ENCODE measurements at regions not wholly inside any gene's neighbourhood (a gene's known extent, or its start where the extent isn't known, plus 50 kb on each side); places are given as distances from the start of the nearest gene placed in this dataset.

DNA sequence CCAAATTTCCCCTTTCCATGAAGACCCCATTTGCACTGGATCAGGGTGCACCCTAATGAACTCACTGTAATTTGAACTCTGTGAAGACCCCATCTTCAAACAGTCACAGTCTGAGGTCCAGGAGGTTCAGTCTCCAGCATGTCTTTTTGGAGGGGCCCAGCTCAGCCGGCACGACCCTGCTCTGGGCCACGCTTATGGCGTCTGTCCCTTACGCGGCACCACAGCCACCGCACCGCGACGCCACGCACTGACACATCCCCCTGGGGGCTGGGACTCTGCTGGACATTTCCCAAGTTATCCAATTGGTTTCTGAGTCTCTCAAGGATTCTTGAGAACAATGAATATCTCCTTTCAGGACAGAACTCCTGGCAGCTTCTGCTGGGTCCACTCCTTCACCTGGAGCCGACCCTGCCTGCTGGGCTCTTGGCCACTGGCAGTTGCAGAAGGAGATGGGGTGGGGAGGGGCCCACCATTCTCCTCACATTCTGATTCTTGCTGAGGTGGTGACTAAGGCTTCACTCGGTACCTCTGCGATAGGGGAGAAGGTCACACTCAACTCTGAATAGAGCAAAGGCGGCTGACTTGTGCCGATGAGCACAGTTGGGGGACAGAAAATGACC lies 124.0 kb downstream of the RTP5 start:
- H3K36me3 ChIP-seq: peaks cover 0 to 91% (median 60%) of the 10 kb centered on the region in 11 experiments; a peak in 17 of 22 replicates
- no peaks in the 10 kb centered on the region for H3K27me3 ChIP-seq
- H3K9ac ChIP-seq: no peak overlapping the region
- no peak overlapping the region for H3K4me3 ChIP-seq
- H3K4me1 ChIP-seq: peaks cover 0 to 9% (median 0%) of the 10 kb centered on the region in 10 experiments; a peak in 1 of 20 replicates
- H4K20me1 ChIP-seq: peaks cover 0 to 10% (median 0%) of the 10 kb centered on the region in 11 experiments; a peak in 4 of 22 replicates
- no peak overlapping the region for H3K27ac ChIP-seq
- no peak overlapping the region for H3K4me2 ChIP-seq
- peaks cover 2 to 9% (median 6%) of the 10 kb centered on the region in 11 experiments; a peak in 9 of 22 replicates for H3K9me3 ChIP-seq (replicated peaks in 1 of 11)
- no peak for TF ChIP-seq Cebpa-rat (IDR thresholded peaks at IDR 0.05)

DNA sequence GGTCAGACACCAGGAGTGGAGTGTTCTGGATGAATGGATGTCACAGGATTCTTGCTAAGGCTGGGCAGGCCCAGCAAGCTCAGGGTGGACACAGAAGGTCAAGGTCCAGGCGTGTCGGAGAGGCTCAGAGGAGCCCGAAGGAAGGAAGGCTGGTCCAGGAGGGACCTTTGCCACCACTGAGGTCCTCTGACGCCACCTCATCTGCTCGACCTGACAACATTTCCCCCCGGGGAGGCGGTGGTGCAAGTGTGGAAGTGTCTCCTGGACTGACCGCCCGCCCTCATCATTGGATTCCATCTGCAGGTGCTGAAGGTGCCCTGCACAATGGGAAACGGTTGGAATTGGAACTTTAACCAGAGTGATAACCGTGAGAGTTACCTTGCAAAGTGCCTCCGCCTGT lies 124.6 kb downstream of the RTP5 start:
- Histone ChIP-seq H3K4me3 (no peak overlapping the region), H3K36me3 (peaks cover 0 to 85% (median 59%) of the 10 kb centered on the region in 11 experiments; a peak in 17 of 22 replicates), H4K20me1 (peaks cover 0 to 10% (median 0%) of the 10 kb centered on the region in 11 experiments; a peak in 4 of 22 replicates), H3K9me3 (replicated peaks in 1 of 11) (peaks cover 0 to 8% (median 4%) of the 10 kb centered on the region in 11 experiments; a peak in 7 of 22 replicates), H3K27ac (no peak overlapping the region), H3K27me3 (no peaks in the 10 kb centered on the region), H3K4me2 (no peak overlapping the region), H3K4me1 (peaks cover 0 to 9% (median 0%) of the 10 kb centered on the region in 10 experiments; a peak in 2 of 20 replicates), H3K9ac (no peak overlapping the region)
- no peak for TF ChIP-seq Cebpa-rat (IDR thresholded peaks at IDR 0.05)

DNA sequence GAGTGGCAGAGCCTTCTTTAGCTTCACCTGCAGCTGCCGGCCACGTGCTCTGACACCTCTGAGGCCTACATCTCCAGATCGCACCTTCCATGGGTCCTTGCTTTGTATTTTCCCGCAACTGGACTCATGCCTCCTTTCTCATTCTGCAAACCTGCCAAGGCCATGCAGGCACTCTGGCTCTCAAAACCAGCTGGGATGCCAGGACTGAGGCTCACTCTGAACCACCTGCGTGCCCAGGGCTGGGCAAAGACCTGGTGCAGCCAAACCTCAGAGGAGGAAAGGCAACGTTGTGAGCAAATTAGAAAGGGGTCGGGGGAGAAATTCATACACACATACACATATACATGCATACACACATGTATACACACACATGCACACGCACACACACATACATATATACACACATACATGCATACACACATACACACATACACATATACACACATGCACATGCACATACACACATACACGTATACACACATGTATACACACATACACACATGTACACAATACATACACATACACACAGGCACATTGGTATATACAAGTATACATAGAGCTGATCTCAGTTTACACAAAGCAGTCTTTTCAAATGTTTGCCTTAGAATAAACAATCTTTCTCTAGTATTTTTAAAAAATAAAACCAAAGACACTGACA lies 125.2 kb downstream of the RTP5 start:
- Histone ChIP-seq H3K4me2 (no peak overlapping the region), H3K36me3 (peaks cover 0 to 82% (median 54%) of the 10 kb centered on the region in 11 experiments; a peak in 16 of 22 replicates), H3K4me3 (no peak overlapping the region), H3K9ac (no peak overlapping the region), H3K4me1 (peaks cover 0 to 9% (median 0%) of the 10 kb centered on the region in 10 experiments; a peak in 2 of 20 replicates), H3K27ac (no peak overlapping the region), H4K20me1 (peaks cover 0 to 10% (median 0%) of the 10 kb centered on the region in 11 experiments; a peak in 4 of 22 replicates), H3K27me3 (no peaks in the 10 kb centered on the region), H3K9me3 (replicated peaks in 1 of 11) (0 out of 22 replicates have a peak, but pooled peaks cover 0 to 8% (median 0%) of the 10 kb centered on the region in 11 experiments)
- TF ChIP-seq Cebpa-rat (IDR thresholded peaks at IDR 0.05): no peak

DNA sequence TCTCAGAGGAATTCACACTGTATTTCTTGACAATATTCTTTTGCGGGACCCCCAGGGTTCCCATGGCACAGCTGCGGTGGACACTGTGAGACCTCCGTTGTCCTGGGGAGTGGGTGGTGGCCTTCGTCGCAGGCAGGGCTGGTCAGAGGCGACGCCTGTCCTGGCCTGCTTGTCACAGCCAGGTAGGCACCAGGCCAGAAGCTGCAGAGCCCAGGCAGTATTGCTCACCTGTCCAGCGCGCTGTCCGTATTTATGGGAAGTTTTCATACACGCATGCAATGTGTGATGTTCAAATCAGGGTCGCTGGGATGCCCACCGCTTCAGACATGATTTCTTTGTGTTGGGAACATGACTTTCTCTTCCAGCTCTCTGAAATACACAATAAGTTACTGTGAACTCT lies 126.6 kb downstream of the RTP5 start:
- no peak overlapping the region for H3K9ac ChIP-seq
- peaks cover 0 to 7% (median 0%) of the 10 kb centered on the region in 10 experiments; a peak in 2 of 20 replicates for H3K4me1 ChIP-seq
- no peak for TF ChIP-seq Cebpa-rat (IDR thresholded peaks at IDR 0.05)
- peaks cover 0 to 7% (median 0%) of the 10 kb centered on the region in 11 experiments; a peak in 4 of 22 replicates for H4K20me1 ChIP-seq
- H3K27ac ChIP-seq: no peak overlapping the region
- peaks cover 0 to 77% (median 49%) of the 10 kb centered on the region in 11 experiments; a peak in 16 of 22 replicates for H3K36me3 ChIP-seq
- H3K9me3 ChIP-seq (replicated peaks in 1 of 11): 0 out of 22 replicates have a peak, but pooled peaks cover 0 to 1% (median 0%) of the 10 kb centered on the region in 11 experiments
- H3K4me2 ChIP-seq: no peak overlapping the region
- no peaks in the 10 kb centered on the region for H3K27me3 ChIP-seq
- no peak overlapping the region for H3K4me3 ChIP-seq

DNA sequence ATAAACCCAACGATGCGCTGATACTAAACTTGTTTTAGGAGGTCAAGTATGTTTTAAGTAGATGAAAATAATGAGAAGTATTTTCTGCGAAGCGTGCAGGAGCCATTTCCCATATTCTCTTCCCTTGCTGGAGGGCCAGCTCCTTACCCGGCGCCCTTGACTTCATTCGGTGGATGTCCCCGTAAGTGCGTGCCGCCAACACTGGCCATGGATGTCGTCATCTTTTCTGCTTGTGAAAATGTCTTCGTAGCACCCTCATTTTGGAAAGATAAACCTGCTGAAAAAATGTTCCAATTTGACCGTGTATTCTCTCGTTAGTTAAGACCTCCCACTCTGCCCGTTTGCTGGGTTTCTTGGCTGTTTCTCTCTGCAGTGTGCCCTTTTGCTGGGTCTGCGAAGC lies 127.5 kb downstream of the RTP5 start:
- H3K36me3 ChIP-seq: peaks cover 0 to 75% (median 45%) of the 10 kb centered on the region in 11 experiments; a peak in 16 of 22 replicates
- no peaks in the 10 kb centered on the region for H3K9me3 ChIP-seq (replicated peaks in 1 of 11)
- no peak overlapping the region for H3K4me2 ChIP-seq
- H3K27ac ChIP-seq: no peak overlapping the region
- no peaks in the 10 kb centered on the region for H3K27me3 ChIP-seq
- no peak overlapping the region for H3K9ac ChIP-seq
- no peak for TF ChIP-seq Cebpa-rat (IDR thresholded peaks at IDR 0.05)
- H4K20me1 ChIP-seq: peaks cover 0 to 4% (median 0%) of the 10 kb centered on the region in 11 experiments; a peak in 4 of 22 replicates
- no peak overlapping the region for H3K4me3 ChIP-seq
- H3K4me1 ChIP-seq: peaks cover 0 to 8% (median 3%) of the 10 kb centered on the region in 10 experiments; a peak in 12 of 20 replicates

DNA sequence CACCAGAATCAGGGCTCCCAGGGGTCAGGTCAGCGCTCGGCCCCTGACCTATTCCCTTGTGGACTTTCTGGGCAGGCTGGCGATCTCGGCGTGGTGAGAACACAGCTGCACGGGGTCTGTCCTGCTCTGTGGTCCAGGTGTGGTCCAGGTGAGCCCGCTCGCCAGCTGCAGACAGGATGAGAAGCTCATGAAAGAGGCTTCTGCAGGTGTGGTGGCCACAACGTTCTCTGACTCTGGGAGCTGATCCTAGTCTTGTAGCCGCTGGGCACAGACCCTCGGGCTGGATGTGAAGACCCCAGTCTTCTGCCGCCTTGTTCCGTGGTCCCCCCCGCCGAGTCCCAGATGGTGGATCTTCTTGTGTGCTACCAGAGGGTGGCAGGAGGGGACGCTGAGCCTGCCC lies 129.7 kb downstream of the RTP5 start:
- Histone ChIP-seq H3K4me2 (no peak overlapping the region), H3K27ac (no peak overlapping the region), H3K9ac (no peak overlapping the region), H3K27me3 (no peaks in the 10 kb centered on the region), H3K9me3 (replicated peaks in 1 of 11) (no peaks in the 10 kb centered on the region), H3K4me3 (no peak overlapping the region), H3K4me1 (peaks cover 0 to 21% (median 16%) of the 10 kb centered on the region in 10 experiments; a peak in 17 of 20 replicates), H3K36me3 (peaks cover 0 to 53% (median 30%) of the 10 kb centered on the region in 11 experiments; a peak in 16 of 22 replicates), H4K20me1 (peaks cover 0 to 4% (median 0%) of the 10 kb centered on the region in 11 experiments; a peak in 2 of 22 replicates)
- no peak for TF ChIP-seq Cebpa-rat (IDR thresholded peaks at IDR 0.05)

DNA sequence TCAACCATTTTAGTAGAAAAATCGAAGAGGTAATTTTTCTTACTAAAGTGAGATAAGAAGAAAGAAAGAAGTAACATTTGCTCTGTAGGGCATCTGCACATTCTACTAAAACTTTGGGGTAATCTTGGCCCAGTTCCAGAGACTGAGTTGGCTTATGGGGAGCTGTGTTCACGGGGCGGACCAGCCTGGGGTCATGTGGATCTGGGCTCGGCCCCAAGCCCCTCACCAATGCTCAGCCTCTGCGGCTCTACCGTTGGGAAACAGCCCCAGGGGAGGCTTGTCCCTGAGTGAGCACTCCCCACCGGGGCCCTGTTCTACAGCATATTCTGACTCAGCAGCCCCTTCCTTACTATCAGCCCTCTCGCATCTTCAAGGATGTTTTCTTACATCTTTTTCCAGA lies 132.3 kb downstream of the RTP5 start:
- no peak overlapping the region for H3K4me3 ChIP-seq
- peak overlapping the region in 7 of 11 experiments; percentile 22 to 76 (median 64); a peak in 11 of 22 replicates for H3K4me2 ChIP-seq
- no peak overlapping the region for H3K9ac ChIP-seq
- no peak for TF ChIP-seq Cebpa-rat (IDR thresholded peaks at IDR 0.05)
- no peaks in the 10 kb centered on the region for H3K27me3 ChIP-seq
- H3K9me3 ChIP-seq (replicated peaks in 1 of 11): peaks cover 0 to 10% (median 7%) of the 10 kb centered on the region in 11 experiments; a peak in 17 of 22 replicates
- no peaks in the 10 kb centered on the region for H4K20me1 ChIP-seq
- H3K27ac ChIP-seq: peak overlapping the region in 1 of 11 experiments; percentile 60; a peak in 1 of 22 replicates
- H3K36me3 ChIP-seq: peaks cover 0 to 27% (median 6%) of the 10 kb centered on the region in 11 experiments; a peak in 10 of 22 replicates
- H3K4me1 ChIP-seq: peaks cover 0 to 21% (median 16%) of the 10 kb centered on the region in 10 experiments; a peak in 17 of 20 replicates

DNA sequence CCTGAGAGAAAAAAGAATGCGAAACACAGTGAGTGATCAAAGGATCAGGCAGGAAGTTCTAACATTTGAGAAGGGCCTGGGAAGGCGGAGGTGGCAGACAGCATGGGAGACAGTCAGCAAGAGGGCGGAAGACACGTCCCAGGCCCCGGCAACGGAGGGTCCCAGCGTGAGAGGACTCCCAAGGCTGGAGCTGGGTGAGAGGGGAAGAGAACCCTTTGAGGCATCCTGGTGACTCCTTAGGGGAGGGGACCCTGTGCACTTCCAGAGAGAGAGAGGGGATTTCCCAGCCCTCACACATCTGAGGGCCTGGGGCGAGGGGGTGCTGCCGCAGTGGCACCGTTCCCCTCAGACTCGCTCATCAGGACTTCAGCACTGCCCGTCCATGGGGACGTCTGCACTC lies 133.4 kb downstream of the RTP5 start:
- no peaks in the 10 kb centered on the region for H3K27me3 ChIP-seq
- TF ChIP-seq Cebpa-rat (IDR thresholded peaks at IDR 0.05): no peak
- peak overlapping the region in 7 of 11 experiments; percentile 13 to 73 (median 60); a peak in 11 of 22 replicates for H3K9ac ChIP-seq
- no peak overlapping the region for H3K4me3 ChIP-seq
- H3K4me2 ChIP-seq: peak overlapping the region; percentile 11 to 76 (median 59); a peak in 20 of 22 replicates
- H3K4me1 ChIP-seq: peaks cover 0 to 21% (median 16%) of the 10 kb centered on the region in 10 experiments; a peak in 17 of 20 replicates
- no peaks in the 10 kb centered on the region for H4K20me1 ChIP-seq
- H3K9me3 ChIP-seq (replicated peaks in 1 of 11): peaks cover 0 to 10% (median 7%) of the 10 kb centered on the region in 11 experiments; a peak in 17 of 22 replicates
- peak overlapping the region in 8 of 11 experiments; percentile 4 to 73 (median 52); a peak in 11 of 22 replicates for H3K27ac ChIP-seq
- peaks cover 0 to 16% (median 4%) of the 10 kb centered on the region in 11 experiments; a peak in 9 of 22 replicates for H3K36me3 ChIP-seq

Data from BLaER1 treated with 17β-estradiol and CSF1 and Interleukin-3, amounts not matched to agents 10 nM and 100 nM (cell line).